ENCODE measurements at regions not wholly inside any gene's neighbourhood (a gene's known extent, or its start where the extent isn't known, plus 50 kb on each side); places are given as distances from the start of the nearest gene placed in this dataset.

- Histone ChIP-seq H3K9me3 (ENCODE audit: control insufficient read depth in 2 of 2, low read length in 2 of 2) (no peaks in the 10 kb centered on the region), H3K4me3 (ENCODE audit: low read depth, low read length) (no peak overlapping the region), H3K27ac (ENCODE audit: insufficient read depth, low read length, poor library complexity, severe bottlenecking) (no peak overlapping the region), H3K4me1 (ENCODE audit: control insufficient read depth, insufficient read depth, low read length, poor library complexity, severe bottlenecking) (no peaks in the 10 kb centered on the region), H3K36me3 (ENCODE audit: control insufficient read depth, insufficient read depth, low read length) (no peaks in the 10 kb centered on the region), H3K27me3 (ENCODE audit: control insufficient read depth, insufficient read depth, low read length) (no peaks in the 10 kb centered on the region)
- H3K27ac Mint-ChIP-seq: no peak overlapping the region
- peak in 1 of 2 donors; percentile 22 for ATAC-seq (ENCODE audit: low read depth in 2 of 2)
- H3K4me1 Mint-ChIP-seq: peaks cover 0 to 6% (median 1%) of the 10 kb centered on the region in 4 donors
- H3K36me3 Mint-ChIP-seq: no peaks in the 10 kb centered on the region
- peaks cover 5% of the 10 kb centered on the region for H3K27me3 Mint-ChIP-seq
- H3K4me3 Mint-ChIP-seq: no peak overlapping the region
- DNase-seq: no peak
- peaks cover 0 to 2% (median 0%) of the 10 kb centered on the region in 7 donors for H3K9me3 Mint-ChIP-seq
Measured at GRCh38 chr10:44316187-44316921, 68.5 kb downstream of the CXCL12 start.

GRCh38 chr10:44314802-44315460 lies 70.0 kb downstream of the CXCL12 start:
- Histone ChIP-seq H3K9me3 (ENCODE audit: control insufficient read depth in 2 of 2, low read length in 2 of 2) (no peaks in the 10 kb centered on the region), H3K27ac (ENCODE audit: insufficient read depth, low read length, poor library complexity, severe bottlenecking) (no peak overlapping the region), H3K27me3 (ENCODE audit: control insufficient read depth, insufficient read depth, low read length) (no peaks in the 10 kb centered on the region), H3K4me1 (ENCODE audit: control insufficient read depth, insufficient read depth, low read length, poor library complexity, severe bottlenecking) (no peaks in the 10 kb centered on the region), H3K36me3 (ENCODE audit: control insufficient read depth, insufficient read depth, low read length) (no peaks in the 10 kb centered on the region), H3K4me3 (ENCODE audit: low read depth, low read length) (no peak overlapping the region)
- DNase-seq (no peak), ATAC-seq (ENCODE audit: low read depth in 2 of 2) (no peak)
- Mint-ChIP-seq H3K27me3 (peaks cover 5% of the 10 kb centered on the region), H3K4me3 (no peak overlapping the region), H3K4me1 (peaks cover 0 to 6% (median 4%) of the 10 kb centered on the region in 4 donors), H3K9me3 (peaks cover 0 to 3% (median 0%) of the 10 kb centered on the region in 7 donors), H3K36me3 (no peaks in the 10 kb centered on the region), H3K27ac (peak overlapping the region in 1 of 3 donors; percentile 20)

- no peaks in the 10 kb centered on the region for H3K36me3 Mint-ChIP-seq
- H3K36me3 ChIP-seq (ENCODE audit: control insufficient read depth, insufficient read depth, low read length): no peaks in the 10 kb centered on the region
- H3K4me3 ChIP-seq (ENCODE audit: low read depth, low read length): no peak overlapping the region
- H3K4me1 Mint-ChIP-seq: peaks cover 0 to 6% (median 4%) of the 10 kb centered on the region in 4 donors
- no peaks in the 10 kb centered on the region for H3K27me3 ChIP-seq (ENCODE audit: control insufficient read depth, insufficient read depth, low read length)
- H3K4me3 Mint-ChIP-seq: no peak overlapping the region
- peaks cover 0 to 3% (median 0%) of the 10 kb centered on the region in 7 donors for H3K9me3 Mint-ChIP-seq
- H3K9me3 ChIP-seq (ENCODE audit: control insufficient read depth in 2 of 2, low read length in 2 of 2): no peaks in the 10 kb centered on the region
- peak overlapping the region in 1 of 3 donors; percentile 18 for H3K27ac Mint-ChIP-seq
- peaks cover 10% of the 10 kb centered on the region for H3K27me3 Mint-ChIP-seq
- DNase-seq (no peak), ATAC-seq (ENCODE audit: low read depth in 2 of 2) (no peak)
- no peak overlapping the region for H3K27ac ChIP-seq (ENCODE audit: insufficient read depth, low read length, poor library complexity, severe bottlenecking)
- no peaks in the 10 kb centered on the region for H3K4me1 ChIP-seq (ENCODE audit: control insufficient read depth, insufficient read depth, low read length, poor library complexity, severe bottlenecking)
Measured at GRCh38 chr10:44313761-44314165, 71.1 kb downstream of the CXCL12 start.

- H3K27me3 ChIP-seq (ENCODE audit: control insufficient read depth, insufficient read depth, low read length): no peaks in the 10 kb centered on the region
- no peaks in the 10 kb centered on the region for H3K36me3 ChIP-seq (ENCODE audit: control insufficient read depth, insufficient read depth, low read length)
- H3K4me1 ChIP-seq (ENCODE audit: control insufficient read depth, insufficient read depth, low read length, poor library complexity, severe bottlenecking): no peaks in the 10 kb centered on the region
- Mint-ChIP-seq H3K27me3 (peaks cover 13% of the 10 kb centered on the region), H3K27ac (no peak overlapping the region), H3K36me3 (no peaks in the 10 kb centered on the region), H3K4me1 (peaks cover 0 to 6% (median 4%) of the 10 kb centered on the region in 4 donors), H3K9me3 (peaks cover 0 to 3% (median 0%) of the 10 kb centered on the region in 7 donors), H3K4me3 (no peak overlapping the region)
- H3K9me3 ChIP-seq (ENCODE audit: control insufficient read depth in 2 of 2, low read length in 2 of 2): no peaks in the 10 kb centered on the region
- no peak for ATAC-seq (ENCODE audit: low read depth in 2 of 2)
- H3K27ac ChIP-seq (ENCODE audit: insufficient read depth, low read length, poor library complexity, severe bottlenecking): no peak overlapping the region
- no peak overlapping the region for H3K4me3 ChIP-seq (ENCODE audit: low read depth, low read length)
- no peak for DNase-seq
Measured at GRCh38 chr10:44312401-44312800, 72.5 kb downstream of the CXCL12 start.

- Mint-ChIP-seq H3K27me3 (peaks cover 13% of the 10 kb centered on the region), H3K27ac (no peak overlapping the region), H3K36me3 (no peaks in the 10 kb centered on the region), H3K9me3 (peaks cover 0 to 3% (median 0%) of the 10 kb centered on the region in 7 donors), H3K4me1 (peaks cover 0 to 6% (median 4%) of the 10 kb centered on the region in 4 donors), H3K4me3 (no peak overlapping the region)
- ATAC-seq (ENCODE audit: low read depth in 2 of 2) (no peak), DNase-seq (no peak)
- Histone ChIP-seq H3K4me1 (ENCODE audit: control insufficient read depth, insufficient read depth, low read length, poor library complexity, severe bottlenecking) (no peaks in the 10 kb centered on the region), H3K27ac (ENCODE audit: insufficient read depth, low read length, poor library complexity, severe bottlenecking) (no peak overlapping the region), H3K27me3 (ENCODE audit: control insufficient read depth, insufficient read depth, low read length) (no peaks in the 10 kb centered on the region), H3K9me3 (ENCODE audit: control insufficient read depth in 2 of 2, low read length in 2 of 2) (no peaks in the 10 kb centered on the region), H3K36me3 (ENCODE audit: control insufficient read depth, insufficient read depth, low read length) (no peaks in the 10 kb centered on the region), H3K4me3 (ENCODE audit: low read depth, low read length) (no peak overlapping the region)
Measured at GRCh38 chr10:44311563-44312051, 73.3 kb downstream of the CXCL12 start.

DNA sequence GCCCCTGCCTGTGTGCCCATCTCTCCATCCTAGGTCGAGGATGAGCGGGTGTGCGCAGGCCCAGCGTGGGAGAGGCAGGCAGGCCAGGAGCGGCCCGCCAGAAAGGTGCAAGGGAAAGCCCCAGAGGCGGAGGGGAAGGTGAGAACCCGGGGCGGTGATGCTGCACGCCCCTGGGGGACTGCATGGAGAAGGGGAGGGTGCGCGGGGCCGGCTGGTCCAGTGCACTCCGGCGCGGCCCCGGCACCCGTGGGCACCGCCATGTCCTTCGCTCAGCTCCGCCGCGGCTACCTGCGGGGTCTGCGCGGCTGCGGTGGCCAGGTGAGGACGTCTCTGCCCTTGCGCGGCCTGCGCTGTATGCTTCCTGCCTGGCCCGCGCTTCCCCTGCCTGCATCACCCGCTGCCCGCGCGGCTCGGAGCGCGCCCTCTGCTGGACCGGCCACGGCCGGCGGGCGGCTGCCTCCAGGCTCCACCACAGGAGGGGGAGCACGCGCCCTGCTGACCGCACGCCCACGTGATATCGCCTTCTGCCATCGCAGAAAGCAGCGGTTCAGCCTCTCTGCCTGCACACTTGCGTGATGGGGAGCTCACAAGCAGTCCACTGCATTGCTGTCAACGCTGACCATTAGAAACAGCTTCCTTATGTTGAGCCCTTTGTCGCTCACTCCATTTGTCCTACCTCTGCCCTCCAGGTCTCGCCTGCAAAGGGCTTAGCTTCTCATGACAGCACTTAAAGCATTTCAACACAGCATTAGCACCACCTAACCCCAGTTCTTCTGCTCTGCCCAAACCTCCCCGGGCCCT lies 73.9 kb downstream of the CXCL12 start:
- H3K27ac ChIP-seq (ENCODE audit: insufficient read depth, low read length, poor library complexity, severe bottlenecking): no peak overlapping the region
- H3K36me3 Mint-ChIP-seq: no peaks in the 10 kb centered on the region
- no peak overlapping the region for H3K4me3 Mint-ChIP-seq
- H3K27me3 ChIP-seq (ENCODE audit: control insufficient read depth, insufficient read depth, low read length): no peaks in the 10 kb centered on the region
- peaks cover 0 to 6% (median 4%) of the 10 kb centered on the region in 4 donors for H3K4me1 Mint-ChIP-seq
- no peak overlapping the region for H3K27ac Mint-ChIP-seq
- peaks cover 0 to 3% (median 0%) of the 10 kb centered on the region in 7 donors for H3K9me3 Mint-ChIP-seq
- H3K36me3 ChIP-seq (ENCODE audit: control insufficient read depth, insufficient read depth, low read length): no peaks in the 10 kb centered on the region
- no peaks in the 10 kb centered on the region for H3K4me1 ChIP-seq (ENCODE audit: control insufficient read depth, insufficient read depth, low read length, poor library complexity, severe bottlenecking)
- no peaks in the 10 kb centered on the region for H3K9me3 ChIP-seq (ENCODE audit: control insufficient read depth in 2 of 2, low read length in 2 of 2)
- DNase-seq (peak; percentile 5 to 59 (median 13)), ATAC-seq (ENCODE audit: low read depth in 2 of 2) (peak; percentile 63 to 69)
- peaks cover 13% of the 10 kb centered on the region for H3K27me3 Mint-ChIP-seq
- no peak overlapping the region for H3K4me3 ChIP-seq (ENCODE audit: low read depth, low read length)

GRCh38 chr10:44309939-44310761 lies 74.7 kb downstream of the CXCL12 start:
- H3K4me3 Mint-ChIP-seq: no peak overlapping the region
- no peaks in the 10 kb centered on the region for H3K36me3 ChIP-seq (ENCODE audit: control insufficient read depth, insufficient read depth, low read length)
- DNase-seq (no peak), ATAC-seq (ENCODE audit: low read depth in 2 of 2) (no peak)
- H3K27ac Mint-ChIP-seq: no peak overlapping the region
- H3K27me3 Mint-ChIP-seq: peaks cover 13% of the 10 kb centered on the region
- peaks cover 0 to 6% (median 4%) of the 10 kb centered on the region in 4 donors for H3K4me1 Mint-ChIP-seq
- no peaks in the 10 kb centered on the region for H3K4me1 ChIP-seq (ENCODE audit: control insufficient read depth, insufficient read depth, low read length, poor library complexity, severe bottlenecking)
- H3K36me3 Mint-ChIP-seq: no peaks in the 10 kb centered on the region
- H3K9me3 Mint-ChIP-seq: peaks cover 0 to 3% (median 0%) of the 10 kb centered on the region in 7 donors
- H3K9me3 ChIP-seq (ENCODE audit: control insufficient read depth in 2 of 2, low read length in 2 of 2): no peaks in the 10 kb centered on the region
- H3K27me3 ChIP-seq (ENCODE audit: control insufficient read depth, insufficient read depth, low read length): no peaks in the 10 kb centered on the region
- H3K4me3 ChIP-seq (ENCODE audit: low read depth, low read length): no peak overlapping the region
- H3K27ac ChIP-seq (ENCODE audit: insufficient read depth, low read length, poor library complexity, severe bottlenecking): no peak overlapping the region
